GM21825 (cell line): ENCODE measurements at regions not wholly inside any gene's neighbourhood (a gene's known extent, or its start where the extent isn't known, plus 50 kb on each side); places are given as distances from the start of the nearest gene placed in this dataset.

Experiments
- ATAC-seq: cut with Tn5 transposase; IDR thresholded peaks from one replicate; pipeline ENCODE4 v1.9.1; 2021; ENCODE audit warnings: mild to moderate bottlenecking, moderate library complexity; ENCODE audit not compliant: unreplicated experiment

GRCh38 chr18:10300739-10301138 is 153.7 kb upstream of the APCDD1 start:
- no peak for ATAC-seq

- no peak for ATAC-seq
Observed at GRCh38 chr18:10301831-10302483, 152.5 kb upstream of the APCDD1 start.

GRCh38 chr18:10303171-10303570 is 151.3 kb upstream of the APCDD1 start:
- ATAC-seq, result no peak

GRCh38 chr18:10304853-10305252 is 149.6 kb upstream of the APCDD1 start:
- ATAC-seq, result no peak

GRCh38 chr18:10306779-10307178 is 147.7 kb upstream of the APCDD1 start:
- ATAC-seq, result no peak

GRCh38 chr18:10308154-10308553 is 146.3 kb upstream of the APCDD1 start:
- ATAC-seq, result no peak

- no peak for ATAC-seq
Observed at GRCh38 chr18:10310626-10311025, 143.8 kb upstream of the APCDD1 start.

- no peak for ATAC-seq
Observed at GRCh38 chr18:10312326-10313015, 142.0 kb upstream of the APCDD1 start.

- no peak for ATAC-seq
Observed at GRCh38 chr18:10313016-10313342, 141.5 kb upstream of the APCDD1 start.

- ATAC-seq, result no peak
Observed at GRCh38 chr18:10314066-10314465, 140.4 kb upstream of the APCDD1 start.

GRCh38 chr18:10315522-10315921 is 138.9 kb upstream of the APCDD1 start:
- ATAC-seq, result no peak

GRCh38 chr18:10316778-10317177 is 137.7 kb upstream of the APCDD1 start:
- no peak for ATAC-seq

- ATAC-seq, result no peak
Observed at GRCh38 chr18:10317864-10318690, 136.4 kb upstream of the APCDD1 start.

- ATAC-seq, result no peak
Observed at GRCh38 chr18:10318691-10318970, 135.8 kb upstream of the APCDD1 start.

- no peak for ATAC-seq
Observed at GRCh38 chr18:10319026-10319425, 135.4 kb upstream of the APCDD1 start.

GRCh38 chr18:10319914-10320600 is 134.4 kb upstream of the APCDD1 start:
- no peak for ATAC-seq

- no peak for ATAC-seq
Observed at GRCh38 chr18:10320791-10321190, 133.6 kb upstream of the APCDD1 start.

GRCh38 chr18:10321576-10321975 is 132.9 kb upstream of the APCDD1 start:
- no peak for ATAC-seq

- ATAC-seq, result no peak
Observed at GRCh38 chr18:10322004-10322403, 132.4 kb upstream of the APCDD1 start.

GRCh38 chr18:10322435-10322834 is 132.0 kb upstream of the APCDD1 start:
- no peak for ATAC-seq

- ATAC-seq, result no peak
Observed at GRCh38 chr18:10329101-10329500, 125.3 kb upstream of the APCDD1 start.

- no peak for ATAC-seq
Observed at GRCh38 chr18:10330428-10330827, 124.0 kb upstream of the APCDD1 start.
